ENCODE measurements at regions not wholly inside any gene's neighbourhood (a gene's known extent, or its start where the extent isn't known, plus 50 kb on each side); places are given as distances from the start of the nearest gene placed in this dataset.
A peak's percentile ranks its signal among the peaks of the same experiment; 100 is the strongest.

- H3K9me3 ChIP-seq (ENCODE audit: low read depth): no peaks in the 10 kb centered on the region
- no peak overlapping the region for H3K4me3 ChIP-seq
- TF ChIP-seq EZH2phosphoT487 (IDR thresholded peaks at IDR 0.05) (no peak), CTCF (IDR thresholded peaks at IDR 0.05) (no peak), EZH2 (IDR thresholded peaks at IDR 0.05) (no peak)
- no peak overlapping the region for H3K27ac ChIP-seq
- Mint-ChIP-seq H3K9me3 (peaks cover 3% of the 10 kb centered on the region), H3K27ac (no peak overlapping the region), H3K36me3 (peaks cover 2% of the 10 kb centered on the region), H3K27me3 (ENCODE audit: insufficient read depth, low read depth) (peaks cover 2% of the 10 kb centered on the region), H3K4me3 (no peak overlapping the region), H3K4me1 (peaks cover 9% of the 10 kb centered on the region)
- H4K20me1 ChIP-seq (ENCODE audit: low read depth): no peaks in the 10 kb centered on the region
- peaks cover 21% of the 10 kb centered on the region for H3F3A ChIP-seq (ENCODE audit: low read depth)
- no peak overlapping the region for H2AFZ ChIP-seq (replicated peaks)
- H3K4me1 ChIP-seq: peaks cover 29% of the 10 kb centered on the region
- no peak overlapping the region for H3K4me2 ChIP-seq
- DNase-seq (ENCODE audit: low spot score): no peak
- no peaks in the 10 kb centered on the region for H3K79me2 ChIP-seq (ENCODE audit: low read depth)
- no peaks in the 10 kb centered on the region for H3K36me3 ChIP-seq
- no peak overlapping the region for H3K9ac ChIP-seq
- H3K27me3 ChIP-seq: no peaks in the 10 kb centered on the region
Observed at GRCh38 chr6:121901432-121901831, 466.0 kb downstream of the GJA1 start.

GRCh38 chr6:121904559-121904958 lies 469.1 kb downstream of the GJA1 start:
- no peak for TF ChIP-seq CTCF (IDR thresholded peaks at IDR 0.05)
- no peak for TF ChIP-seq EZH2 (IDR thresholded peaks at IDR 0.05)
- no peak for TF ChIP-seq EZH2phosphoT487 (IDR thresholded peaks at IDR 0.05)
- no peaks in the 10 kb centered on the region for H3F3A ChIP-seq (ENCODE audit: low read depth)
- H3K27ac ChIP-seq: peak overlapping the region; percentile 9
- H3K4me1 Mint-ChIP-seq: no peaks in the 10 kb centered on the region
- peaks cover 16% of the 10 kb centered on the region for H3K9me3 ChIP-seq (ENCODE audit: low read depth)
- H3K79me2 ChIP-seq (ENCODE audit: low read depth): no peaks in the 10 kb centered on the region
- no peak for DNase-seq (ENCODE audit: low spot score)
- H3K4me2 ChIP-seq: no peak overlapping the region
- H4K20me1 ChIP-seq (ENCODE audit: low read depth): no peaks in the 10 kb centered on the region
- no peak overlapping the region for H3K4me3 ChIP-seq
- H2AFZ ChIP-seq (replicated peaks): peak overlapping the region; percentile 79
- peaks cover 22% of the 10 kb centered on the region for H3K9me3 Mint-ChIP-seq
- no peak overlapping the region for H3K4me3 Mint-ChIP-seq
- H3K27me3 Mint-ChIP-seq (ENCODE audit: insufficient read depth, low read depth): no peaks in the 10 kb centered on the region
- H3K36me3 ChIP-seq: peaks cover 7% of the 10 kb centered on the region
- H3K27ac Mint-ChIP-seq: no peak overlapping the region
- peaks cover 2% of the 10 kb centered on the region for H3K36me3 Mint-ChIP-seq
- no peaks in the 10 kb centered on the region for H3K27me3 ChIP-seq
- H3K4me1 ChIP-seq: peaks cover 7% of the 10 kb centered on the region
- H3K9ac ChIP-seq: no peak overlapping the region

- Histone ChIP-seq H3F3A (ENCODE audit: low read depth) (no peaks in the 10 kb centered on the region), H3K27ac (no peak overlapping the region), H3K4me3 (no peak overlapping the region), H4K20me1 (ENCODE audit: low read depth) (no peaks in the 10 kb centered on the region), H3K36me3 (no peaks in the 10 kb centered on the region), H3K9ac (no peak overlapping the region), H3K79me2 (ENCODE audit: low read depth) (no peaks in the 10 kb centered on the region), H3K27me3 (no peaks in the 10 kb centered on the region), H3K9me3 (ENCODE audit: low read depth) (peaks cover 9% of the 10 kb centered on the region), H2AFZ (replicated peaks) (no peak overlapping the region), H3K4me2 (no peak overlapping the region), H3K4me1 (no peaks in the 10 kb centered on the region)
- TF ChIP-seq CTCF (IDR thresholded peaks at IDR 0.05): no peak
- TF ChIP-seq EZH2 (IDR thresholded peaks at IDR 0.05): no peak
- TF ChIP-seq EZH2phosphoT487 (IDR thresholded peaks at IDR 0.05): no peak
- Mint-ChIP-seq H3K9me3 (peaks cover 18% of the 10 kb centered on the region), H3K27me3 (ENCODE audit: insufficient read depth, low read depth) (peaks cover 3% of the 10 kb centered on the region), H3K27ac (no peak overlapping the region), H3K4me1 (no peaks in the 10 kb centered on the region), H3K4me3 (no peak overlapping the region), H3K36me3 (no peaks in the 10 kb centered on the region)
- no peak for DNase-seq (ENCODE audit: low spot score)
Observed at GRCh38 chr6:121912905-121913304, 477.5 kb downstream of the GJA1 start.

Measured in neural progenitor cell (in vitro differentiated cells).